ENCODE measurements at regions not wholly inside any gene's neighbourhood (a gene's known extent, or its start where the extent isn't known, plus 50 kb on each side); places are given as distances from the start of the nearest gene placed in this dataset.
A peak's percentile ranks its signal among the peaks of the same experiment; 100 is the strongest.

DNA sequence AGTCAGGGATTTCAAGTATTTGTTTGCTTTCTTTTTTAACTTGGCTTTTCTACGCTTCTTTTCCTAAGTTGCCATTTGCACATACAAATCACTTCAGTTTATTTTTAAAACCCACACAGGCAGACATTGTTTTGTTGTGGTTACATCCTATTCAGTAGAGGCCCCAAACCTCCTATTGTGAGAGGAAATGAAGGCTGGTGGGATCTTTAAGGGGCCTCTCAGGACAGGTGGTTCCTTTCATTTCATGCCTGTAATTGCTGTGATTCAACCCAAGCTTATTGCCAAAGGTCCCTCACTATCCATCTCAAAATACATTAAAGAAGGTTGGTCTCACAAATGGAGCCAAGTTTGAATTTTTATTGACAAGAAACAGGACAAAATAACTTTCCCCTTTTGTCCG lies 257.1 kb downstream of the ADAMTS20 start:
- DNase-seq (ENCODE audit: unreplicated experiment), result no peak
- no peaks in the 10 kb centered on the region for H3K36me3 Mint-ChIP-seq (ENCODE audit: insufficient read depth, unreplicated experiment)
- intact Hi-C loops (cut with micrococcal nuclease), result no loop called here
- H3K27ac Mint-ChIP-seq (ENCODE audit: low read depth, unreplicated experiment), result no peak overlapping the region
- no peak overlapping the region for H3K4me3 Mint-ChIP-seq (ENCODE audit: unreplicated experiment)
- no peaks in the 10 kb centered on the region for H3K27me3 Mint-ChIP-seq (ENCODE audit: insufficient read depth, unreplicated experiment)
- no TSS peak for BruUV-seq (replicated peaks)
- peaks cover 14% of the 10 kb centered on the region for H3K4me1 Mint-ChIP-seq (ENCODE audit: insufficient read depth, unreplicated experiment)
- CTCF ChIA-PET, result no interaction called here
- POLR2A ChIA-PET, result no interaction called here
- no peaks in the 10 kb centered on the region for H3K9me3 Mint-ChIP-seq (ENCODE audit: unreplicated experiment)
- no peak for TF ChIP-seq CTCF (IDR thresholded peaks at IDR 0.05; ENCODE audit: unreplicated experiment)

GRCh38 chr12:43294147-43294546 lies 257.9 kb downstream of the ADAMTS20 start:
- no TSS peak for BruUV-seq (replicated peaks)
- CTCF ChIA-PET, result no interaction called here
- intact Hi-C loops (cut with micrococcal nuclease), result no loop called here
- no peaks in the 10 kb centered on the region for H3K36me3 Mint-ChIP-seq (ENCODE audit: insufficient read depth, unreplicated experiment)
- H3K4me3 Mint-ChIP-seq (ENCODE audit: unreplicated experiment), result no peak overlapping the region
- no peaks in the 10 kb centered on the region for H3K27me3 Mint-ChIP-seq (ENCODE audit: insufficient read depth, unreplicated experiment)
- TF ChIP-seq CTCF (IDR thresholded peaks at IDR 0.05; ENCODE audit: unreplicated experiment), result no peak
- POLR2A ChIA-PET, result no interaction called here
- no peak overlapping the region for H3K27ac Mint-ChIP-seq (ENCODE audit: low read depth, unreplicated experiment)
- H3K4me1 Mint-ChIP-seq (ENCODE audit: insufficient read depth, unreplicated experiment), result peaks cover 14% of the 10 kb centered on the region
- no peaks in the 10 kb centered on the region for H3K9me3 Mint-ChIP-seq (ENCODE audit: unreplicated experiment)
- no peak for DNase-seq (ENCODE audit: unreplicated experiment)

DNA sequence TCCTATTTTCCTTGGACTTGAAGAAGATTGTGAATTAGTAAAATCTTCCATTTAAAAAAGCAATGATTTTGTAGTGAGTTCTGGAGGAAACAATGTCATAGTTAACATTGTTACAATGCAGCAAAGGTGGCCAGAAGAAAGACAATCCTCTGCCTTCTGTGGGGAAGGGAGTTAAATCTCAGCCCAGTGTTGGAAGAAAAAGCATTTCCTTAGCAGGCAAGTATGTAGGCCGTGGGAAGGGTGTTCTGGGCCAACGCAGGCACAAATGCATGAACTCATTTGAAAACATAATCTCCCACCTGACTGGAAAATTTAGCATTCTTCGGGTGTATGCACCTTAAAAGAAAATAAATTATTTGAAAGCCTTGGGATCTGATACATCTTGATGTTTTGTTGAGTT lies 258.6 kb downstream of the ADAMTS20 start:
- intact Hi-C loops (cut with micrococcal nuclease), result no loop called here
- no peak overlapping the region for H3K4me3 Mint-ChIP-seq (ENCODE audit: unreplicated experiment)
- H3K36me3 Mint-ChIP-seq (ENCODE audit: insufficient read depth, unreplicated experiment), result no peaks in the 10 kb centered on the region
- H3K27me3 Mint-ChIP-seq (ENCODE audit: insufficient read depth, unreplicated experiment), result no peaks in the 10 kb centered on the region
- H3K4me1 Mint-ChIP-seq (ENCODE audit: insufficient read depth, unreplicated experiment), result peaks cover 14% of the 10 kb centered on the region
- ChIA-PET POLR2A (no interaction called here), CTCF (no interaction called here)
- BruUV-seq (replicated peaks), result no TSS peak
- H3K9me3 Mint-ChIP-seq (ENCODE audit: unreplicated experiment), result no peaks in the 10 kb centered on the region
- DNase-seq (ENCODE audit: unreplicated experiment), result no peak
- no peak overlapping the region for H3K27ac Mint-ChIP-seq (ENCODE audit: low read depth, unreplicated experiment)
- TF ChIP-seq CTCF (IDR thresholded peaks at IDR 0.05; ENCODE audit: unreplicated experiment), result no peak

GRCh38 chr12:43292699-43293098 lies 259.3 kb downstream of the ADAMTS20 start:
- ChIA-PET POLR2A (interaction anchor here (0.7 kb wide), 1 partner anchor 1713 kb away, joined by 3 read pairs; no protein-coding TSS in a partner anchor), CTCF (interaction anchor here (0.6 kb wide), 1 partner anchor 1779 kb away, joined by 4 read pairs; no protein-coding TSS in a partner anchor)
- Mint-ChIP-seq H3K4me1 (ENCODE audit: insufficient read depth, unreplicated experiment) (peaks cover 14% of the 10 kb centered on the region), H3K27me3 (ENCODE audit: insufficient read depth, unreplicated experiment) (no peaks in the 10 kb centered on the region), H3K4me3 (ENCODE audit: unreplicated experiment) (no peak overlapping the region), H3K9me3 (ENCODE audit: unreplicated experiment) (no peaks in the 10 kb centered on the region), H3K27ac (ENCODE audit: low read depth, unreplicated experiment) (no peak overlapping the region), H3K36me3 (ENCODE audit: insufficient read depth, unreplicated experiment) (no peaks in the 10 kb centered on the region)
- intact Hi-C loops (cut with micrococcal nuclease), result no loop called here
- TF ChIP-seq CTCF (IDR thresholded peaks at IDR 0.05; ENCODE audit: unreplicated experiment), result no peak
- peak; percentile 21 for DNase-seq (ENCODE audit: unreplicated experiment)
- no TSS peak for BruUV-seq (replicated peaks)
